GM23248 (cell line): ENCODE measurements at regions not wholly inside any gene's neighbourhood (a gene's known extent, or its start where the extent isn't known, plus 50 kb on each side); places are given as distances from the start of the nearest gene placed in this dataset.

ENCODE experiments used
- EZH2 ChIP-seq: fragments of 200-600 bp; sonication (generic); IDR thresholded peaks from 2 replicates; pipeline ENCODE4 v1.6.1; 2018; ENCODE audit warnings: antibody characterized with exemption, mild to moderate bottlenecking; ENCODE audit not compliant: insufficient read depth, poor library complexity, severe bottlenecking
- EZH2phosphoT487 ChIP-seq: fragments of 200-600 bp; sonication (generic); IDR thresholded peaks from 2 replicates; pipeline ENCODE4 v1.6.1; 2018; ENCODE audit warnings: antibody characterized with exemption, moderate library complexity, mild to moderate bottlenecking, low read depth; ENCODE audit not compliant: insufficient read depth

DNA sequence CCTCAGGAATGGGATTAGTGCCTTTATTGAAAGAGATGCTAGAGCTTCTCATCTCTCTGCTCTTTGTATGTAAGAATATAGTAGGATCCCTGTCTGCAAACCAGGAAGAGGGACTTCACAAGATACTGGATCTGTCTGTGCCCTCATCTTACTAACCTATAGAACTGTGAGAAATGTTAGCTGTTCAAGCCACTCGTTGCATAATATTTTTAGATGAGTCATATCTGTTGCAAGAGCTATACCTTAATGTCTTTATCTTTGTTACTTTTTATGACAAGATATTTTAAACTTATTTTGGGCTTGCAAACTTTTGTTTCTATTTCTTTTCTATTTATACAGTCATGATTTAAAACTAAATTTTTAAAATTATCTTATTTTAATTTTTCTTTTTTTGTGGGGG lies 1296.8 kb upstream of the CDH6 start:
- TF ChIP-seq EZH2 (no peak), EZH2phosphoT487 (no peak)
